H1 (cell line): ENCODE measurements at regions not wholly inside any gene's neighbourhood (a gene's known extent, or its start where the extent isn't known, plus 50 kb on each side); places are given as distances from the start of the nearest gene placed in this dataset.

Experiments
- ATF2 ChIP-seq: IDR thresholded peaks from 2 replicates; pipeline ENCODE4 v1.6.1; 2012; ENCODE audit warnings: low read length, inconsistent platforms
- CBX5 ChIP-seq: fragments of 300-800, 300-1000 bp; sonication (generic); IDR thresholded peaks from 2 replicates; pipeline ENCODE4 v1.7.1; 2016; ENCODE audit warnings: antibody characterized with exemption, low read length, low read depth
- POLR2AphosphoS5 ChIP-seq: IDR thresholded peaks from 2 replicates; pipeline ENCODE4 v1.6.1; 2011; ENCODE audit warnings: low read depth, low read length
- YY1 ChIP-seq: IDR thresholded peaks from 2 replicates; pipeline ENCODE4 v1.6.1; 2011; ENCODE audit warnings: low read depth, mild to moderate bottlenecking, low read length

- no peak for TF ChIP-seq CBX5
- no peak for TF ChIP-seq ATF2
- no peak for TF ChIP-seq YY1
- TF ChIP-seq POLR2AphosphoS5 = no peak
- TF ChIP-seq, all 59 proteins: peak for 0
These were observed 192.2 kb upstream of the TLL1 start (continued) for GRCh38 chr4:165680821-165681220.
